ENCODE measurements at regions not wholly inside any gene's neighbourhood (a gene's known extent, or its start where the extent isn't known, plus 50 kb on each side); places are given as distances from the start of the nearest gene placed in this dataset.

GRCh38 chr4:31146366-31146765 is 426.2 kb downstream of the PCDH7 start:
- Histone ChIP-seq H4K91ac (ENCODE audit: insufficient read length, low read depth, low read length) (no peak overlapping the region), H3K23ac (ENCODE audit: insufficient read length, low read depth, low read length) (no peak overlapping the region), H2AK5ac (ENCODE audit: insufficient read length, low read length) (no peak overlapping the region), H2BK120ac (ENCODE audit: low read depth, low read length, poor library complexity, severe bottlenecking) (no peak overlapping the region), H3K27me3 (ENCODE audit: insufficient read depth, low read length) (no peaks in the 10 kb centered on the region), H3K27ac (ENCODE audit: insufficient read length, low read depth, low read length) (no peak overlapping the region), H3K9me3 (ENCODE audit: control insufficient read depth, low read depth, low read length) (no peaks in the 10 kb centered on the region), H2BK15ac (ENCODE audit: low read depth, low read length) (no peak overlapping the region), H4K5ac (ENCODE audit: insufficient read length, low read depth, low read length) (no peak overlapping the region), H4K20me1 (ENCODE audit: control insufficient read depth, insufficient read depth, insufficient read length) (no peaks in the 10 kb centered on the region), H2BK5ac (ENCODE audit: insufficient read length, low read length) (no peak overlapping the region), H2BK20ac (ENCODE audit: low read depth, low read length, poor library complexity, severe bottlenecking) (no peak overlapping the region), H3K4ac (ENCODE audit: low read depth, low read length) (no peak overlapping the region), H3K56ac (ENCODE audit: insufficient read length, low read depth, low read length) (no peak overlapping the region), H3K14ac (ENCODE audit: insufficient read depth, low read length) (no peak overlapping the region), H3K4me1 (ENCODE audit: insufficient read depth, low read length) (no peaks in the 10 kb centered on the region; the same call in 1 of the 2 replicates), H4K8ac (replicated peaks; ENCODE audit: insufficient read length, low read depth, low read length) (no peak overlapping the region), H3K18ac (ENCODE audit: insufficient read length, low read depth, low read length) (no peak overlapping the region), H3K4me2 (ENCODE audit: insufficient read depth, insufficient read length, low read length) (no peak overlapping the region), H2AFZ (ENCODE audit: low read length) (no peak overlapping the region), H3K79me2 (ENCODE audit: insufficient read depth, low read length) (no peaks in the 10 kb centered on the region), H3K79me1 (ENCODE audit: insufficient read depth, low read depth, low read length, poor library complexity, severe bottlenecking) (no peaks in the 10 kb centered on the region), H3T11ph (ENCODE audit: low read length) (no peak overlapping the region), H3K23me2 (ENCODE audit: insufficient read length, low read depth, low read length, poor library complexity, severe bottlenecking) (no peaks in the 10 kb centered on the region), H2BK12ac (ENCODE audit: insufficient read length, low read depth, low read length) (no peak overlapping the region), H3K9ac (ENCODE audit: extremely low read depth, insufficient read length, low read length) (no peak overlapping the region)
- Mint-ChIP-seq H3K4me3 (no peak overlapping the region), H3K9me3 (no peaks in the 10 kb centered on the region), H3K27me3 (ENCODE audit: low read depth) (no peaks in the 10 kb centered on the region), H3K4me1 (peaks cover 30 to 41% of the 10 kb centered on the region in 2 experiments), H3K36me3 (ENCODE audit: insufficient read depth in 1 of 3, low read depth in 3 of 3) (peaks cover 0 to 5% (median 0%) of the 10 kb centered on the region in 3 experiments; a peak in 2 of 7 replicates), H3K27ac (no peak overlapping the region)
- no peak for DNase-seq
- no CpG with 5 or more reads among the region's 6 CpGs for WGBS (ENCODE audit: extremely low coverage, insufficient read length, low lambda C conversion rate)
- TF ChIP-seq, protein P1, sequence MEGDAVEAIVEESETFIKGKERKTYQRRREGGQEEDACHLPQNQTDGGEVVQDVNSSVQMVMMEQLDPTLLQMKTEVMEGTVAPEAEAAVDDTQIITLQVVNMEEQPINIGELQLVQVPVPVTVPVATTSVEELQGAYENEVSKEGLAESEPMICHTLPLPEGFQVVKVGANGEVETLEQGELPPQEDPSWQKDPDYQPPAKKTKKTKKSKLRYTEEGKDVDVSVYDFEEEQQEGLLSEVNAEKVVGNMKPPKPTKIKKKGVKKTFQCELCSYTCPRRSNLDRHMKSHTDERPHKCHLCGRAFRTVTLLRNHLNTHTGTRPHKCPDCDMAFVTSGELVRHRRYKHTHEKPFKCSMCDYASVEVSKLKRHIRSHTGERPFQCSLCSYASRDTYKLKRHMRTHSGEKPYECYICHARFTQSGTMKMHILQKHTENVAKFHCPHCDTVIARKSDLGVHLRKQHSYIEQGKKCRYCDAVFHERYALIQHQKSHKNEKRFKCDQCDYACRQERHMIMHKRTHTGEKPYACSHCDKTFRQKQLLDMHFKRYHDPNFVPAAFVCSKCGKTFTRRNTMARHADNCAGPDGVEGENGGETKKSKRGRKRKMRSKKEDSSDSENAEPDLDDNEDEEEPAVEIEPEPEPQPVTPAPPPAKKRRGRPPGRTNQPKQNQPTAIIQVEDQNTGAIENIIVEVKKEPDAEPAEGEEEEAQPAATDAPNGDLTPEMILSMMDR (conservative IDR thresholded peaks at IDR 0.05), result no peak

Data from H9 (cell line).